HG02840 (cell line): ENCODE measurements at regions not wholly inside any gene's neighbourhood (a gene's known extent, or its start where the extent isn't known, plus 50 kb on each side); places are given as distances from the start of the nearest gene placed in this dataset.
"Not testable (repeated sequence)": the region's sequence is repeated elsewhere in the genome, so short reads cannot be mapped to it uniquely, and the experiment has no call there.

Experiments
- ATAC-seq: cut with Tn5 transposase; IDR thresholded peaks from one replicate; pipeline ENCODE4 v1.9.1; 2021; ENCODE audit warnings: mild to moderate bottlenecking, moderate library complexity, moderate number of reproducible peaks; ENCODE audit not compliant: unreplicated experiment, low FRiP score

DNA sequence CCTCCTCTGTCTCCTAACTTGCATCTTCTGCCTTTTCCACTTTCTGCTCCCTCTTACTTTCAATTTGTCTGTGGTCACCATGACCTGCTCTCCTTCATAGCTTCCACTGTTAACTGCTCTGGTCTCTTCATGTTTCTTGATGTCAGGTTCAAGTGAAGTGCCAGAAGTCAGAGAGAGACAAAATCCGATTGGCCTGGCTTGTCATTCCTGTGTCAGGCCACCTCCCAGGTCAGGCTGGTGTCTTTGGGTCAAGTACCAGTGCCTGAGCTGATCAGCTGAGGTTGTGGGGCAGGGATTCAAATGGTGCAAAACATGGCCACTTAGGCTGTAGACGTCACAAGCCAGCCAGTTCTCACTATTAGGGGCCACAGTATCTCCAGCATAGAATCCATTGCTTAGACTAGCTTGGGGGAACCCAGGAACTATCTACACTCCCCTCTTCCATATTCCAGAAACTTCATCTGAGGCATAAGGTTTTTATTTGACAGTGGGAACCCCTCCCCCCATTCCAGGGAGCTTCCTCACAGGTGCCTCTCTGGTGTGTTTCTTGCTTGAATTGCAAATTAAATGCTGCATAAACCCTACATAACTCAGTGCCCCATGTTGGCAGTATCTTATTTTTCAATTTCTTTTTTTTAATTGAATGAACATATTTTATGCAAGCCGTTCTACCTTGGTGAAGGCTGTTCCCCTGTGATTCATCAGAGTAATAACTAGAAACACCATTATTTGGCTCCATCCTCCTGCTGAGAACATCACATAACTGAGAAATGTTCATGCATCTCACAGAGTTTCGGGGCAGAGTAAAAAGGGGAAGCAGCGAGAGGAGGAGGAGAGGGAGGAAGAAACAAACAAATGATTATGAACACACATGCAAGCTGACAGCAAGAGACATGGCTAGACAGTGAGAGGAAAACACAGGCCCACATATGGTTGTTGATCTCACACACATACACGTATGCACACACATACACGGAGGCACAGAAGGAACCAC is 175.8 kb downstream of the TLE3 start:
- no peak for ATAC-seq

DNA sequence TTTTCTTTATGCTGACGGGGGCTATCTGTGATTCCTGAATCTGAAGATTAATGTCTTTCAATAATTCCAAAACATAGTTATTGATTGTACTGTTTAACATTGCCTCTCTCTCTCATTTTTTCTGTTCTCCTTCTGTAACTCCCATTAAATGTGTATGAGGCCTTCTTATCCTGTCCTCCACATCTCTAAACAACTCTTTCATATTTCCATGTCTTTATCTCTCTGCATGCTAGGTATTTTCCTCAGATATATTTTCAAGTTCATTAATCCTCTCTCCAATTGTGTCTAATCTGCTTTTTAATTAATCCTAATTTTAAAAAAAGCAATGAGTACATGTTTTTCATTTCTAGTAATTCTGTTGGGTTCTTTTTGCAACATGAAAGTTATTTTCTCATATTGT is 173.2 kb downstream of the TLE3 start:
- ATAC-seq = no peak

DNA sequence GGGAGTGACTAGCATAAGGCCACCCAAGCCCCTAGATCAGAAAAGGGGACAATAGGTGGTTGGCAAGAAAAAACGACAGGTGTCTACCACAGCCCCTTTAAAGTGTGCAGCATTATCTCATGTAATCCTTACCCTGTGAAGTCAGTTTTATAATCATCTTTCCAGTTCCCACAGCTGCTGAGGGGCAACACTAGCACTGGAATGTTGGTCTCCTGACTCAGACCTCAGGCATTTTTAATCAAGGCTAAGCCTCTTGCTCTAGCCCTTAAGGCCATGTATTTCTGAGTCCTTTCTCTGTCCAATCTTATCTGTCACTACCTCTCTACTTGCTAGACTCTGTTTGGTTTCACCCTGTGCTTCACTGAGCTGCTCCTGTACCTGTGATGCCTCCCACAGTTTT is 171.7 kb downstream of the TLE3 start:
- ATAC-seq = no peak

DNA sequence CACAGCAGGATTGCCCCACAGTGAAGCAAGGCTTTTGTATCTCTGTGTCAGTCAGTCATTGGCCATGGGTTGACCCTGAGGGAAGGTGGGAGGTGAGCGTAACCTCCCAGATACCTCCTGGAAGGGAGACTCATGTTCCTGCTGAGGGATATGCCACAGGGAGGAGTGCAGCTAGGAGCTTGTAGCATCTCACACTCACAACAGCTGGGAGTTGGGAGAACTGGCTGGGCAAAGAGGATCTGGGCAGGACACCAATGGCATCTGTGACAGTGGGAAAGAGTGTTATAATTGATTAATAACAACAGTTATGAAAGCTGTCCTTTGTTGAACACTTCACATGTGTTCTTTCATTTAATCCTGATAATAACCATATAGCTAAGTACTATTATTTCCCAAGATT is 171.0 kb downstream of the TLE3 start:
- ATAC-seq = no peak

DNA sequence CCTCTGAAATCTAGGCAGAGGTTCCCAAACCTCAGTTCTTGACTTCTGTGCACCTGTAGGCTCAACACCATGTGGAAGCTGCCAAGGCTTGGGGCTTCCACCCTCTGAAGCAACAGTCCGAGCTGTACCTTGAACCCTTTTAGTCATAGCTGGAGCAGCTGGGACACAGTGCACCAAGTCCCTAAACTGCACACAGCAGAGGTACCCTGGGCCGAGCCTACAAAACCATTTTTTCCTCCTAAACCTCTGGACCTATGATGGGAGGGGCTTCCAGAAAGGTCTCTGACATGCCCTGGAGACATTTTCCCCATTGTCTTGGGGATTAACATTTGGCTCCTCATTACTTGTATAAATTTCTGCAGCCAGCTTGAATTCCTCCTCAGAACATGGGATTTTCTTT is 168.8 kb downstream of the TLE3 start:
- not testable (repeated sequence) for ATAC-seq

DNA sequence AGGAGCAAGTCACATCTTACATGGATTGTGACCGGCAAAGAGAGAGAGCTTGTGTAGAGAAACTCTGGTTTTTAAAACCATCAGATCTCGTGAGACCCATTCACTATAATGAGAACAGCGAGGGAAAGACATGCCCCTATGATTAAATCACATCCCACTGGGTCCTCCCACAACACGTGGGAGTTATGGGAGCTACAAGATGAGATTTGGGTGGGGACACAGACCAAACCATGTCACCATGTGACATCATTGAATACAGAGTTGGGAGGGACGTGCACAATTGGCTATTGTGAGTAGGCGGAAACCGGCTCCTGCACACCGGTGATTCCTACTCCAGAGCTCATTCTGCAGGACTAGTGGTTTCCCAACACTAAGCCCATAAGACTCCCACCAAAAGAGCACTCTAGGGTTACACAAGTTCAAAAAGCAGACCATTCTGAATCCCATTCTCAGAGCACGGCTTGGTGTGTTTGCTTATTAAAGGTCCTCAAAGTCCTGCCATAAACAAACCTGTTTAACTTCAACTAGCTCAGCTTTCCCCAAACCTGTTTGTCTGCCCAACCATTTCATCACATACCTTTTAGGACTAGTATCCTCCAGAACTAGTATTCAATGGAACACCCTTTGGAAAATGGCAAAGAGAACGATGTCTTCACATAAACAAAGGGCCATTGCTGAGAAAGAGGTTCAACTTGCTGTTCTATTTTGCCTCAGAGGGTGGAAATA is 167.6 kb downstream of the TLE3 start:
- ATAC-seq = no peak

DNA sequence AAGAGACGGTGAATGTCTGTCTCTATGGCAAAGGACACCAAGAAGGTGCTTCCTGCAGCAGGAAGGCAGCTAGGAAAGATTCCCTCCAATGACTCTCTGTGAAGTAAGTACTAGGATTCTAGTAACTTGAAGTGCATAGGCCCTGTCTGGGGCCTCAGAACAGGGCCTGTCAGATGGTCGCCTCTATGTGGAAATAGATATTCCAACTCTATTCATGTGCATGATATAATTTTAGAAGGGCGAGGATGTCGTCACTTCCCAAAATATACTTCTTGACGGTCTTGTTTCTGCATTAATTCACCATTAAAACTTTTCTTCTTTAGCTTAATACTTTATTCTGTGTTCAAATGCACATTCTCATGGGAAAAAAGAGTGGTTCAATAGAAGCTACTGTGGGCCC is 167.0 kb downstream of the TLE3 start:
- no peak for ATAC-seq

DNA sequence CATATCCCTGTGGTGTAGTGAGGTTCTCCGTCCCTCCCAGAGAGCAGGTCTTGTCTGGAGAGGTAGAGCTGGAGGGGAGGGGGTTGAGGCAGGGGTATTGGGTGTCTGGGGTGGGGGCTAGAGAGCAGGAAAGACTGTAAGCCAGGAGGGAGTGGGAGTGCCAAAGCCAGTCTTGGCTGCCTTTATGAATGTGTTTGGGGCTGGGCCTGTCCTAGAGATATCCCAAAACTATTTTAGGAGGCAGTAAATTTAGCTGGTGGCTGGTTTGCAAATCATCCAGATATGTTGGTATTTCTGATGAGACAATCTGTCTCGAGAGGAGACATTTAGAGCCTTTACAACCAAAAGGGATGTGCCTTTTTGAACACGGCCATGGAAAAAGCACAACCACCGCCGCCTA is 166.6 kb downstream of the TLE3 start:
- no peak for ATAC-seq

DNA sequence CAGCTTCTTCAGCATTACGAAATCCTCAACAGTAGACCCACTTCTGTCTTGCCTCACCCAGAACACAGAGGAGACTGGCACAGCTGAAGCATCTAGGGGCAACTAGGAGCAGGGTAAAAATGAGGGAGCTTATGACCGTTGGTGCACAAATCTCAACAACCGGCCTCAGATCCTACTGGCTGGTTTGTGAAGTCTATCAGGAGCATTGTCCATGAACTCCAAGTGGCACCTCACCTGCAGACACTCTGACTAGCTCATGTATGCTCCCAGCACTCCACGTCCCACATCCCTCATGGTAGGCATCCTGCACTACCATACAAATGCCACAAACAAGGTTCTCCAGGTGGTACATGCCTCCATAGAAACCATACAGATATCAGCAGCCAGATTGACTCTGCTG is 163.1 kb downstream of the TLE3 start:
- no peak for ATAC-seq

DNA sequence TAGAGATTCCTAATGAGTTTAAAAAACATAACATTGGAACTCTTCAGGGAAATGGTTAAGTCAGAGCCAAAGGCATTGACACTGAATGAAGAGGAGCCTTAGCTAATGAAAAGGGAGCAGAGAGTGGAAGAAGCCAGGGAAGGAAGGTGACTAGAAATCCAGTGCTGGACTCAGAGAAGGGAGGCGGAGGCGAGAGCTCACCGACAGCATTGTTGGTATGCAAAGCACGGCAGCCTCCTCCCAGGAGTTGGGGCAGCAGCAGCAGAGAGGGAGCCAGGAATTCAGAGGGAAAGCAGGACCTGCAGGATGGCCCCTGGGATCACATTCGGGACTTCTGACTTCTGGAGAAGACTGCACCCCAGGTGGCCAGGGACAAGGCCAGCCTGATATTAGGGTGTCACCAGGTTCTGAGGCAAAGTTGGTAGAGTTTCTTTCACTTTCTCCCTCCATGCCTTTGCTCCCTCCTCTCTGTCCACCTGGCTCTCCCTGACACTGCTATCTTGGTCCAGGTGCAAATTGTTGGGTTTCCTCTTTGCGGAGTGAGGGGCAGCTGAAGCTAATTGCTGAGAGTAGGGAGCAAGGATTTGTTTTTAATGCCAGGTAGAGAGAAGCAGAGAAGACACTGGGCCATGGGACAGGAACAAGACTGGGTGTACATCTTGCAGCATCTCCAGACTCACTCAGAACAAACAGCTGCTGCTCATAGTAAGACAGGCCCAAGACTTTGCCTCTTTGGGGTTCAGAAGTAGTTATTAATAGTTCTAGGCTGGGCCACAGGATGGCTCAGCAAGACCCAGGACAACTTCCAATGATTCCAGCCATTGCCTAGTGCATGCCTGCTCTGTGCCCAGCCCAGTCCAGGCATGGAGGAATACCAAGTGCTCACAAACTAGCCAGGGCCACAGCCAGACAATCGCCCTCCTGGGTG is 157.9 kb downstream of the TLE3 start:
- ATAC-seq = no peak

DNA sequence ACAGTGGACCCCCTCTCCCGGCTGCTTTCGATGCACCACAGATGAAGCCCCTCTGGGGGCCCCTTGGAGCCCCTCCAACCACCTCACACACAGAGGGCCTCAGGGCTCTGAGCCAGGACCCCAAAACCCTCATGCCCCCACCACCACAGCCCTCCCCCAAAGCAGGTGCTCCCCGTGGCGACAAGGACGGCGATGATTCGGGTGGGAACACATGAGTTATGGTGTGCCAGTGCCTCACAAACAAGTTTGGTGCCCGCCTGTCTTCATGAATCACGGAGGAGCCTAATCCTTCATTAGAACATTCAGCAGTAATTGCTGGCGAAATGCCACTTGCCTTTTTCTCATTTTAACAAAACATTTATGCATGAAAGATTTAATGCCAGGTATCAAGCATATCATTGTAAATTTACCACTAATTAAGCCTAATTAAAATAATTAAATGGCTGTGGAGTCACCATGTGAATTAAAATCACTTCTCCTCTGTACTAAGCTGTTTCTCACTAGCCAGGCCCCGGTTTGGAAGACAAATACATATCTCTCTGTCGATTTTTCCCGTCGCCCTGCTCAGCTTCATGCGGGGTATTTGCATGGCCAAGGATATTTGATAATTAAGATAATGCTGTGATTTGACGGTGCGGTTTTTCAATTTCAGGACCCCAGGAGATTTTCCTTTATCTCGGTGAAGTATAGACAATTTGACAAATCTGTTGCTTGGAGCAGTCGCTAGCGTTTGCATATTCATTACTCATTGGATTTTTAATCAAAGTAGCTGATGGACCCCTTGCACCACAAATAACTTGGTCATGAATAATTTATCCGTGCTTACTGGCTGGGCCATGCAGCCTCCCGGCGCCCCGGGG is 157.0 kb downstream of the TLE3 start:
- ATAC-seq = no peak

DNA sequence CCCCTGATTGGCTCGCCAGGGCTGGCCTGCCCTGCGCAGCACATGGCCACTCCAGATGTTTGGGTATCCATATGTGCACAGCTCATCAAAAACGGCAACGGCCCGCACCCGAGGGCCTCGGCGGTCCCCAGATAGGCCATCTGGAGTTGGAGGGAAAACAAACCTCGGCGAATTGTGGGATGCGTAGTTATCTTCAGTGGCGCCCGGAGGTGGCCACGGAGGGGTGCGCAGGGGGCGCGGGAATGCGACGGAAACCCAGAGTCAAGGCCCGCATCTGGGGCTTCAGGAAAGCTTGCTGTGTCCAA is 156.5 kb downstream of the TLE3 start:
- ATAC-seq = no peak

DNA sequence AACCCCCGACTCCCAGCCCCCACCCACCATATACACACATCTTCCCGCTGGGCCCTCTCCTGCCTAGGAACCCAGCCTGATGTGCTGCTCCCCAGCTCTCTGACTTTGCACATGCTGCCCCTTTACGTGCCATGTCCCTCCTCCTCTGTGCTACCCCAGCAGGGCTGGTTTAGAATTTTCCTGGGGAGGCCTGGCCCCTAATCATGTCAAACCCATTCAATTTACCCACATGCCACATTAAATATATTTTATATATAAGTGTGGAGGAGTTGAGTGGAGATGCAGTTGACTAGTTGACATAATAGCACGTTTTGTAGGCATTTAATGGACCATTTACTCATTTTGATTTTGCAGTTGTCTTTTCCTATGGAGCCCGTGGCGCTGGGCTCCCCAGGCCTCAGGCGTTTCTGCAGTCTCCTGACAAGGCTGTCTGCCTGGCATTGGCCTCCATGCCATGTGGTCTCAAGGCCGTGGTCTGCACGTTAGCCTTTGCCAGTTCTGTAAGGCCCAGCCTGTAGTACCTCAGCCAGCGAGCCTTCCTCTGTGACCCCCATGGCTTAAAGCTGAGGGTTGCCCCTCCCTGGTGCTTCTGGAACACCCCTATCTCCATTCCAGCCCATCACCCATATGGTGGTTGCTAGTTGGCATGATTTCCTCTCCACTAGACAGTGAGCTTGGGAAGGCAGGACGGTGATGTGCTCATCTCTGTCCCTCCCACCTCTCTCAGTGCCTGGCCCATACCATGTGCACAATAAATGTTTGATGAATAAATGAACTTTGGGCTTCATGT is 155.8 kb downstream of the TLE3 start:
- ATAC-seq = no peak

DNA sequence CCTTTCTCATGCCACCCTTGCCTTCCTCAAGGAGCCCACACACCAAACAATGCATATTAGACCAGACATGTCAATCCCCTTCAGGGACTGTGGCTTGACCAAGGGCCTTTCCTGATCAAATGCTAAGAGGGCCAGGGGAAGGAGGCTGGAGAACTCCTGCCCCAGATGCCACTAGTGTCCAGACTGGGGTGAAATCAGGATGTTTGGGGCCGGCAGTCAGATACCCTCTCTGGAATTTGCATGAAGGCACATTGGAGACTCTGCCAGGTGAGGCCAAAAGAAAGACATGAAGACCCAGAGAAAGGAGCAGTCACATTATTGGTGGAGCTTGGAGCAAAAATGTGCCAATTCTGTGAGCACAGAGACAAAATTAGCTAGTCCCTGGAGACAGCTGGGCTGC is 154.1 kb downstream of the TLE3 start:
- ATAC-seq = no peak

DNA sequence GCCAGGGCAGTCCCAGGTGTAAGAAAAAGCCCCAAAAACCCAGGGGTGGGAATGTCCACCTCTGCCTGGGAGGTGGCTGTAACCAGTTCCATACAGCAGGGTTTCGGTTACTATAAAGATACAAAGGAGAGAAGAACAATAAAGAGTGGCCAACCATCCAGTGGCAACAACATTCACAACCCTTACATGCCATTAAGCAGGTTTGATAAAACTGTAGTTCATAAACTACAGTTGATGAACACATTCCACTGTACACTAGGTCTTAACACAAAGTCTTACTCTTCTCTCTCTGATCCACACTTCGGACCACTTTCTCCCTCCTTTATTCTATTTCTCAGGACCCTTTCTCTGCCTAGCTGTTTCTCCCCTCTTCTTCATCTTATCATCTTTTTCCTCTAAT is 152.0 kb downstream of the TLE3 start:
- no peak for ATAC-seq

DNA sequence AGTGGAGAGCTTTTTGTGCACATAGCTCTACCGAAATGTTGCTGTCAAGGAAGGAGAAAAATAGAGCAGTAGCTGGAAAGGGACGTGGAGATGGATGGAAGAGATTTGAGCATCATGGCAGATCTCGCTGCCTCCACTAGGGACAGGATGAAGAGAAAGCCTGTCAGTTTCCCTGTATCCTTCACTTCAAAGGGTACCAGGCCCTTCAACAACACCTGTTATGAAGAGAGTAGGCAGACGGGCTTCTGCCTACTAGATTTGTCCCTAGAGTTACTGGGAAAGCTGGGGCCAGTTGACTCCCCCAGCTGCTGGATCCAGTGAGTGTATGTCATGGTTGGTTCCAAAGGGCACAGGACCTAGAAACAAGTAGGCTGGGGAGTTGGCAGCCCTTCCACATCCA is 150.8 kb downstream of the TLE3 start:
- no peak for ATAC-seq

DNA sequence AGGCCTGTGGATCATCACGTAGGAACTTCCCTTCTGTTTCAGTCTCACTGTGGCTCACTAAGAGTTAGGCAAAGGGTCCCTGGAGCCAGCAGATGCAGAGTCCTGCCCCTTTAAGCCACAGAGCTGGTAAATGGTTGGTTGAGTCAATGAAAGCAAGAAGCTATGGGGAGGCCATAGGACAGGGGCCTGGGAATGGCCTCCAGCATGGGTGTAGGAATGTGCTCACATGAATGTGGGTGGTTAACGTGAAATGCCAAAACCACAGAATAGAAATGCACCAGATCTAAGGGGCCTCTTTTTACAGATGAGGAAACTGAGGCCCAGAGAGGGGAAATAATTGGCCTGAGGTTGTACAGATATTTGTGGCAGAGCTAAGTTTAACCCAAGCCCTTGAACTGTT is 150.3 kb downstream of the TLE3 start:
- ATAC-seq = no peak

DNA sequence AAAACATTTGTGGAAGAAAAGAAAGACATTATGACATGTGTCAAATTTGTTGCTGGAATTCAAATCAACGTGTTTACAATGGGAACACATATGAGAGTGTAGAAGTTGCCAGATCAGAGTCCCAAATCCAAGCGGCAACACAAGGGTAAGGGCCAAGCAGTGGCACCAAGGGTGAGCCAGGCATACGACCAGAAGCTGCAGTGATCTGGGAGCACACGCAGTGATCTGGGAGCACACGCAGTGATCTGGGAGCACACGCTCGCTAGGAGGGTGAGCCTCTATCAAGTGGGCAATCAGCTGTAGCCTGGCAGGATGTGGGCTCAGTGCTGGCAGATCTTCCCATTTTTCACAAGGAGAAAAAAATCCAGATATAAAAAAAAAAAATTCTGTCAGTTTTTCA is 148.2 kb downstream of the TLE3 start:
- no peak for ATAC-seq

DNA sequence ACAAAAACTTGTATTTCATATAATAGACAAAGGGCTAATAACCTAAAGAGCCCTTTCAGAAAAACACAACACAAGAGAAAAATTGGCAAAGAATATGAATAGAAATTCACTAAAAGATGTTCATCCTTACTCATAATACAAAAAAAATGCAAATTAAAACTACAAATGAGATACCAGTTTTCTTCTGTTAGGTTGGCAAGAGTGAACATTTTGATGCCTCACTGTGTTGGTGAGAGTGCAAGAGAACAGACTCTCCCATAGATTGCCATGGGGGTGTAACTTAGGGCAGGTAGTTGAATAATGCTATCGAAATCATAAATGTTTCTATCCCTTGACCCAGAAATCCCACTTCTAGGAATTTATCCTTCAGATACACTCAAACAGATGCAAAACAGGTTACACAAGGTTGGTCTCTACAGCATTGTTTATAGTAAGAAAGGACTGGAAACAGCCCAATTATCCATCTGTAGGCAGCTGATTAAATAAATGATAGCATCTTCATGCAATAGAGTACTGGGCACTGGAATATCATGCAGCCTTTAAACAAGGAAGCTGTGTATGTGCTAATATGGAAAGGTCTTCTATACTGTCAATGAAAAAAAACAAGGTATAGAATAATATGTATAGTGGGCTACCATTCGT is 146.3 kb downstream of the TLE3 start:
- ATAC-seq = no peak
